HG02885 (cell line): ENCODE measurements at regions not wholly inside any gene's neighbourhood (a gene's known extent, or its start where the extent isn't known, plus 50 kb on each side); places are given as distances from the start of the nearest gene placed in this dataset.
"Not testable (repeated sequence)": the region's sequence is repeated elsewhere in the genome, so short reads cannot be mapped to it uniquely, and the experiment has no call there.

ENCODE experiments used
- ATAC-seq: cut with Tn5 transposase; IDR thresholded peaks from one replicate; pipeline ENCODE4 v1.9.1; 2021; ENCODE audit warnings: mild to moderate bottlenecking; ENCODE audit not compliant: unreplicated experiment, poor library complexity

DNA sequence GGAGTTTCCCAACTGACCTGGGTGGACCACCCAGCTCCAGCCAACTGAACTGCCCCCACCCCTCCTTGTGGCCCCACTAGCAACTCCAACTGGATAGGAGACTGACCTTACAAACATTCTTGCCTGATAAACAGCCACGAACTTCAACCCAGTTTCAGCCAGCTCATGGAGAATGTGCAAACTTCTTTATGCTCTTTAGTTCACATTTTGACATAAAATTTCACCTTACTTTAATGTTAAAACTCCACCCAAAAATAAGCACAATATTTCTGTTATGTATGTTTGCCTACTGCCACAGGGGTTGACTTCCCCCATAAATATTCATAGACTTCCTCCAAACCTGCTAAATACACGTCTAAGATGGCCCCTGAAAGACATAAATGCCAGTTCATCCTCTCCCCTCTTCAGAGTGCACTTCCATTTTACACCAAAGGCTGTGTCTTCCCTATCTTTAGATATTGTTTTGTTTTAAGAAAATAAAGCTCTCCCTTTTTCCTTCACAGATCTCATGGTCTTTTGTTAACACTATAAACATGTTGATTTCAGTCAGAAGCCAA, 643.7 kb downstream of the EPM2A start:
- ATAC-seq: no peak

DNA sequence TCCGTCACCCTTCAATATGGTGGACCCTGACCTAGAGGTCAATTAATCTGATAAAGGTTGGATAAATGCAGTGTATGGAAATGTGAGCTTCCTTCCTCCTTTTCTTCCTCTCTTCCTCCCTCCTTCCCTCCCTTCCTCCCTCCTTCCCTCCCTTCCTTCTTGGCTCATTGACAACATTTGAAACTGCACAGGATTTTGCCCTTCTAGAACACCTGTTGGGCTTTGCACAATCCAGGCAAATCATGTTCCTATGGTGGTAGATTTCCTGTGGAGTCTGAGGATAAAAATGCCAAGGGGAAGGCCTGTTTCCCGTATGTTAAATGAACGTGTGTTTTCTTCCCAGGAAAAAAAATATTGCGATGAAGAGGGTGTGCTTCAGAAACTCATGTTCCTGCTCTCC, 642.8 kb downstream of the EPM2A start:
- no peak for ATAC-seq

- ATAC-seq: no peak
Measured at GRCh38 chr6:145093226-145093625, 642.1 kb downstream of the EPM2A start.

DNA sequence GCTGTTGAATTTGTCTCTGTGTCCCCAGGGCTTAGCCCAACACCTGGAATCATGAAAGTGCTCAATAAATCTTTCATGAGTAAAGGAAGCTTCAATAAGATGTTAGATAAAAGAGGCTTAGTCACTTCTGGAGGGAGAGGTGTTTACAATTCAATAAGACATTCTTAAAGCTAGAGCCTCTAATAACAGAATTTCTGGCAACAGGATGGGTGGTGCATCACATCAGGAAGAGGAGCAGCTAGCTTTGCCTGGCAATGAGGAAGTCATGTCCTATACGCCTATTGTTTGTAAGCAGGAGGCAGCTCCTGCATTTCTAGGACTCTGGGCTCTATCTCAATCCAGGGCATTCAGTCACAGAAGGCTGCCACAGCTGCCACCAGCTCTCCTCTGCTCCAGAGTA, 638.5 kb downstream of the EPM2A start:
- ATAC-seq: no peak

GRCh38 chr6:145098127-145098526, 637.2 kb downstream of the EPM2A start:
- not testable (repeated sequence) for ATAC-seq

DNA sequence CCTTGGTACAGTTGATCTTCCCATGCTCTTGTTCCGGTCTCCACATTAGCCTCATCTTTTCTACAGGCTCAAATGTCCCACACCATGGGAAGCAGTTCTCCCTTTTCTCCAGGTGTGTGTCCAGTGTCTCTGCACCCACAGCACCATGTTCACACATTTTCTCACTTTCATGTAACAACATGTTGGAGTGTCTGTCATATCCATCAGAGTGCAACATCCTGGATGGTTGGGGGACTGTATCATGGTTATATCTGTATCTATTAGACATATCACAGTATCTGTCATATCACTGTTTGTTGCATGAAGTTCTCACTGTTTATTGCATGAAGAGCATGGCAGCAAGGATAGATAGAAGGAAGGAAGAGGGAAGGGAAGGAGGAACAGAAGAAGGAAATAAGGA, 635.6 kb downstream of the EPM2A start:
- no peak for ATAC-seq

- no peak for ATAC-seq
Measured at GRCh38 chr6:145110109-145110508, 625.2 kb downstream of the EPM2A start.

DNA sequence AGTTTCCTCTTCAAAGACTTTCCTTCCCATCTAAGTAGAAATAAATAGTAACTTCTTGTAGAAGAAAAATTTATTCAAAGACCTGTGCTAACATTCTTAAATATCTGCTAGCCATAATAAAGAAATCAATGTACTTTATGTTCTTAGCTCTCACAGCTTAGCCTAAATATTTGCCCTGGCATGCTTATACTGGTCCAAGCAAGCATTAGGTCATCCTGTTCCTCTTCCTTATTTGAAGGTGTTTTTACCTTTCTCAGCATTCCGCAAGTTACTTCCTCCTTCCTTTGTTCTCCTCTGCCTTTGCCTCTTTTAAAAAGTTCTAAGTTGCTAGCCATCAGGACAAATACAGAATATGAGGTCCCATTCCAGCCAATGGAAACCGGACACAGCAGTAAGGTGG, 623.9 kb downstream of the EPM2A start:
- not testable (repeated sequence) for ATAC-seq

DNA sequence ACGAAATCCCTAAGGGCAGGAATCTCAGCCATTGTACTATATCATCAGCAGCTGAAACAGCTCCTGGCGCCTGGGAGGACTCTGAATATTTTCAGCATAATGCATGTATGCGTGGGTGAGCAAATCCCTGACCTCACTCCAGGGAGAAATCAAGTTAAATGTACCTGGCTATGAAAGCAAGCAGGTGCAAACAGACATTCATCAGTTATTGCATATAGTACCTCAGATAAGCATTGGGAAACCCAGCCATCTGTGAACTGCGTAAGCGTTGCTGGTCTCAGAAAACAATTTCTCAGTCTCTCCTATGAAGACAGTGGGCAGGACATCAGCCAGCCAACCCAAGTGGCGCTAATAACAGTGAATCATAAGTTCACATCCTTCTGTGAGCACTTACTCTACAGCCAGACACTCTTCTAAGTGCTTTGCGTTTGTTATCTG, 622.6 kb downstream of the EPM2A start:
- no peak for ATAC-seq

GRCh38 chr6:145115638-145116037, 619.7 kb downstream of the EPM2A start:
- no peak for ATAC-seq

GRCh38 chr6:145116591-145117178, 618.6 kb downstream of the EPM2A start:
- no peak for ATAC-seq

DNA sequence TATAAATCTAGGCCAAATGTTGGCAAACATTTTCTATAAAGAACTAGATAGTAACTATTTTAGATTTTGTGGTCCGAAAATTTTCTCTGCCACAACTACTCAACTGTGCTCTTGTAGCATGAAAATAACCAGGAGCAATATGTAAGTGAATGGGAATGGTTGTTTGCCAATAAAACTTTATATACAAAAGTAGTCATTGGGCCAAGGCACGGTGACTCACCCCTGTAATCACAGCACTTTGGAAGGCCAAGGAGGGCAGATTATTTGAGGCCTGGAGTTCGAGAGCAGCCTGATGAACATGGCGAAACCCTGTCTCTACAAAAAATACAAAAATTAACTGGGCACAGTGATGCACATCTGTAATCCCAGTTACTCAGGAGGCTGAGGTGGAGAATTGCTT, 617.1 kb downstream of the EPM2A start:
- no peak for ATAC-seq

DNA sequence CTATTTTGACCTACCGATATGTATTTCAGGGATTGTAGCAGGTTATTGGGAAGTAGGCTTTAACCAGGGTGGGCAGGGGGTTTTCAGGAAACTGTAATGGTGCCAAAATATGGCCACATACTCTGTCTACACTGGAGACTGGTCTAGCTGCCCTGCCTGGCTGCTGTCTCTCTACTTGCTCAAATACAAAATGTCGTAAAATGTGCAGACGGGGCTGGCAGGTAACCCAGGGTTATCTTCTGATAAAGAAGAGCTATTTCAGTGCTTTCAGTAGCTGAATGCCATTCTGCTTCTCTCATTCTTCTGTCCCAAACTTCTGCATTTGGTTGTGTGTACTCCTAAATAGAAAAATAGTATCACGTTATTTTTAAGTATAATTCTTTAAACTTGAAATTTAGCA, 616.2 kb downstream of the EPM2A start:
- no peak for ATAC-seq

GRCh38 chr6:145132709-145133108, 602.6 kb downstream of the EPM2A start:
- no peak for ATAC-seq

GRCh38 chr6:145135702-145136101, 599.6 kb downstream of the EPM2A start:
- ATAC-seq: no peak

DNA sequence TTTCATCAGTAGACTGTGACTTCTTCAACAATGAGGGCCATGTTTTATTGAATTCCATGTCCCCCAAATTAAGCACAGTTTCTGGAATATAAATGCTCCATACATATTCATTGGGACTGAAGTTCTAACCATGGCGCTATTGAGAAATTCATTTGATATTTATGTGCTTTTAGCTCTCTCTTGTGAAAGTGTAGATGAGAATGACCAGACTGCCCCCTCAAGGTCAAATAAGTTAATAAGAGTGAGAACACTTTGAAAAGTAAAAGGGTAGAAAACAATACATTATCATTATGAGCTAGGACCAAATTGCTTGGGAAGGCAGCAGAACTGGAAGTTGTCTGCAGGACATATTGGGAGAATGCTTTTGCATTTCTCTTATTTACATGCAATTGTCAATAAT, 597.9 kb downstream of the EPM2A start:
- ATAC-seq: no peak

DNA sequence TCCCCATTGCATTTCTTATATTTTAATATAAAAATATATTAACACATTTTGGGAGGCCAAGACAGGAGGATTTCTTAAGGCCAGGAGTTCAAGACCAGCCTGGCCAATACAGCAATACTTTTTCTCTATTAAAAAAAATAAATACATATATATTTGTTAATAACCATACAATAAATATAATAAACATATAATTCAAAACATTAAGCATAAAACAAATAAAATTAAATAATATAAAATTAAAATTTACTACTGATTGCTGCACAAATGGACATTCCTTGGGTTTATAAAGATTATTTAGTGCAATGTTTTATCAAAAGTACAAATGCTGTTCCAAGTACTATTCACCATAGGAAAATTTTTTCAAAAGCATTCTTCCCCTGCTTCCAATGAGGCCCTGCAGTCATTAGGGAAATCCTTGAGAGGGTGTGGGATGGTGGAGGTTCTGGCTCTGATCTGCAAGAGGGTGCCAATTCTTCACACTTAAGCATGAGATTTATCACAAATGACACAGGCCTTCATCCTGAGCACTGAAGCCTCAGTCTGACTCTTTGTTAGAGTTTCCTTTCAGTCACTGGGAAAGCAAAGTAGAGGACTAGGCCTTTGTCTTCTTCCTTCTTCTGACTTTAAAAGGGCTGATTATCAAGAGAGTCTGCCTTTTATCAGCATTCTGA, 596.7 kb downstream of the EPM2A start:
- no peak for ATAC-seq

GRCh38 chr6:145139140-145139850, 596.0 kb downstream of the EPM2A start:
- ATAC-seq: no peak

- no peak for ATAC-seq
Measured at GRCh38 chr6:145139895-145140294, 595.4 kb downstream of the EPM2A start.

DNA sequence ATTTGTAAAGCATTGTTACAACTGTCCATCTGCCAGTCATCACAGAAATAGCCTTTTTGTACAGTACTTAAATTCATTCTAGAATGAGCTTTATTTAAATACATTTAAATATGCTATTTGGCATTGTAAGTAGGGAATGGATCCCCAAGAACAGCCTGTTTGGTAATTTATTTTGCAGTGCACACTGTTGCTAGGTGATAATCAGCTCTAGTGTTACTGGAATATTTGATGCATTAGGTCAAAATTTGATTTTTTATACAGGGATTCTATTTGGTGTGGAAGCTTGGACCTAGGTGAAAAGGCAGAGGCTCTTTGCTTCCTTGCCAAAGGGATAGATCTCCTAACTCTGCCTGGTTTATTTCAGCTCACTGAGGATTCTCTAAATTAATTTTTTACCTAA, 593.7 kb downstream of the EPM2A start:
- no peak for ATAC-seq

DNA sequence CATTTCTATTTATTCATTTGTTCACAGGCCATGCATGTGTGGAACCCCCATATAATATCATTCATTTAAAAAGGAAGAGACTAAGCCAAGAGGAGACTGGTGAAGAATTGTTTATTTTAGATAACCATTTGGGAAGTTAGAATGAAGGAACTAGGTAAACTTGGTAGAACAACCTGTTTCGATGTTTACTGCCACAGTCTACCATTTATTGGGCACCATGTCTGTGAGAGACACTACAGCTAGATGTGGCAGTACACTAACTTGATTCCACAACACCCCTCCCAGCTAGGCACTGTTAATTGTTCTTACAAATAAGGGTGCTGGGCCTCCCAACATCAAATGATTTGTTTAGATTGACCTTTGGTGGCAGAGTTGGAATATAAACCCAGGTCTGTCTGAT, 592.4 kb downstream of the EPM2A start:
- ATAC-seq: no peak
